ENCODE measurements at regions not wholly inside any gene's neighbourhood (a gene's known extent, or its start where the extent isn't known, plus 50 kb on each side); places are given as distances from the start of the nearest gene placed in this dataset.

GRCh38 chr7:41830271-41830670 is 127.4 kb upstream of the INHBA start:
- TF ChIP-seq CTCF (conservative IDR thresholded peaks at IDR 0.05; ENCODE audit: low read depth) = no peak
- no peak for DNase-seq (ENCODE audit: low spot score)
- ChIA-PET POLR2A (ENCODE audit: low non-redundant PET) (no interaction called here), CTCF (interaction anchor here (0.5 kb wide), 1 partner anchor 226 kb away, joined by 3 read pairs; no protein-coding TSS in a partner anchor)
- H3K27ac ChIP-seq = no peak overlapping the region

- TF ChIP-seq CTCF (conservative IDR thresholded peaks at IDR 0.05; ENCODE audit: low read depth) = no peak
- no peak overlapping the region for H3K27ac ChIP-seq
- POLR2A ChIA-PET (ENCODE audit: low non-redundant PET) = no interaction called here
- CTCF ChIA-PET = no interaction called here
- DNase-seq (ENCODE audit: low spot score) = no peak
These were observed 126.0 kb upstream of the INHBA start for GRCh38 chr7:41828911-41829310.

GRCh38 chr7:41826641-41827040 is 123.8 kb upstream of the INHBA start:
- DNase-seq (ENCODE audit: low spot score) = no peak
- POLR2A ChIA-PET (ENCODE audit: low non-redundant PET) = interaction anchor here (0.5 kb wide), 1 partner anchor 59 kb away, joined by 5 read pairs; no protein-coding TSS in a partner anchor
- TF ChIP-seq CTCF (conservative IDR thresholded peaks at IDR 0.05; ENCODE audit: low read depth) = no peak
- H3K27ac ChIP-seq = no peak overlapping the region
- CTCF ChIA-PET = no interaction called here

GRCh38 chr7:41825927-41826480 is 123.1 kb upstream of the INHBA start:
- ChIA-PET CTCF (no interaction called here), POLR2A (ENCODE audit: low non-redundant PET) (interaction anchor here (0.5 kb wide), 1 partner anchor 58 kb away, joined by 5 read pairs; no protein-coding TSS in a partner anchor)
- H3K27ac ChIP-seq = no peak overlapping the region
- no peak for TF ChIP-seq CTCF (conservative IDR thresholded peaks at IDR 0.05; ENCODE audit: low read depth)
- DNase-seq (ENCODE audit: low spot score) = no peak

GRCh38 chr7:41824284-41824683 is 121.4 kb upstream of the INHBA start:
- TF ChIP-seq CTCF (conservative IDR thresholded peaks at IDR 0.05; ENCODE audit: low read depth) = no peak
- ChIA-PET POLR2A (ENCODE audit: low non-redundant PET) (no interaction called here), CTCF (no interaction called here)
- DNase-seq (ENCODE audit: low spot score) = no peak
- H3K27ac ChIP-seq = no peak overlapping the region

- POLR2A ChIA-PET (ENCODE audit: low non-redundant PET) = no interaction called here
- CTCF ChIA-PET = interaction anchor here (0.6 to 0.7 kb wide), 3 partner anchors 11 to 1492 kb away, joined by 3 to 4 read pairs (median 3); no protein-coding TSS in a partner anchor
- no peak overlapping the region for H3K27ac ChIP-seq
- TF ChIP-seq CTCF (conservative IDR thresholded peaks at IDR 0.05; ENCODE audit: low read depth) = no peak
- DNase-seq (ENCODE audit: low spot score) = no peak
These were observed 119.4 kb upstream of the INHBA start for GRCh38 chr7:41822259-41822817.
